H1 (cell line): ENCODE measurements at regions not wholly inside any gene's neighbourhood (a gene's known extent, or its start where the extent isn't known, plus 50 kb on each side); places are given as distances from the start of the nearest gene placed in this dataset.

Source experiments
- CTCF ChIA-PET: fragments of 300-600 bp; sonication (Branson Sonifier 250); formaldehyde crosslinking; loops from one replicate; lab custom pipeline; 2021; ENCODE audit not compliant: partially characterized antibody; lab: Charles Lee
- POLR2A ChIA-PET: fragments of 300-600 bp; sonication (Branson Sonifier 250); formaldehyde crosslinking; loops from one replicate; lab custom pipeline; 2021; ENCODE audit warnings: inconsistent platforms; ENCODE audit not compliant: partially characterized antibody; lab: Charles Lee
- DNase-seq, 2 experiments: peaks; one replicate each; pipeline versions ENCODE4 v3.0.0 to v3.0.0-alpha.2; 2010 to 2022; ENCODE audit warnings: low spot score in 2 of 2, low read depth in 1 of 2, mixed read lengths in 1 of 2
- FAIRE-seq: peaks from 2 replicates; lab custom pipeline; 2011; peaks lifted over from hg19 to GRCh38; lab: Jason Lieb, UNC
- H2AFZ ChIP-seq: 2 replicates; pipeline ENCODE4 v1.8.1; 2012; ENCODE audit warnings: low read length, inconsistent platforms
- H2AK5ac ChIP-seq: 2 replicates; pipeline ENCODE4 v1.6.1; 2013; ENCODE audit warnings: low read depth, low read length
- H2BK120ac ChIP-seq: replicated peaks from 2 replicates; pipeline ENCODE3; 2013; ENCODE audit warnings: low read depth, low read length, inconsistent platforms
- H2BK12ac ChIP-seq: 2 replicates; pipeline ENCODE4 v1.6.1; 2013; ENCODE audit warnings: low read depth, low read length
- H2BK15ac ChIP-seq: 2 replicates; pipeline ENCODE4 v1.6.1; 2013; ENCODE audit warnings: low read length
- H2BK20ac ChIP-seq: 2 replicates; pipeline ENCODE4 v1.6.1; 2013; ENCODE audit warnings: low read length
- H2BK5ac ChIP-seq: 2 replicates; pipeline ENCODE4 v1.6.1; 2013; ENCODE audit warnings: low read depth, low read length
- H3K14ac ChIP-seq: 2 replicates; pipeline ENCODE4 v1.6.1; 2013; ENCODE audit warnings: inconsistent platforms; ENCODE audit not compliant: insufficient read length
- H3K18ac ChIP-seq: 2 replicates; pipeline ENCODE4 v1.6.1; 2013; ENCODE audit warnings: low read length; ENCODE audit errors: extremely low read depth
- H3K23ac ChIP-seq: 2 replicates; pipeline ENCODE4 v1.6.1; 2013; ENCODE audit warnings: inconsistent platforms; ENCODE audit not compliant: insufficient read length
- H3K23me2 ChIP-seq: 2 replicates; pipeline ENCODE4 v1.6.1; 2013; ENCODE audit warnings: low read depth, low read length
- H3K27ac ChIP-seq: 2 replicates; pipeline ENCODE4 v1.6.1; 2011; ENCODE audit warnings: low read depth, low read length, inconsistent platforms
- H3K27me3 ChIP-seq, 4 experiments: replicated peaks in 1 of 4; 1 replicate in 1 of 4; 2 replicates in 3 of 4; pipeline versions ENCODE4 v1.6.1 to v1.8.1; 2011 to 2013; ENCODE audit warnings: low read length in 3 of 4, mild to moderate bottlenecking in 3 of 4, inconsistent platforms in 2 of 4, mixed read lengths in 2 of 4, moderate library complexity in 1 of 4; ENCODE audit not compliant: control insufficient read depth in 3 of 4, insufficient read depth in 3 of 4; ENCODE audit errors: extremely low read depth in 1 of 4
- H3K36me3 ChIP-seq, 4 experiments: 2 replicates each; pipeline versions ENCODE4 v1.6.1 to v1.8.1; 2011 to 2013; ENCODE audit warnings: mild to moderate bottlenecking in 4 of 4, low read length in 3 of 4, moderate library complexity in 2 of 4, control low read depth in 1 of 4, inconsistent platforms in 1 of 4; ENCODE audit not compliant: insufficient read depth in 4 of 4, control insufficient read depth in 2 of 4
- H3K4ac ChIP-seq: replicated peaks from 2 replicates; pipeline ENCODE3; 2013; ENCODE audit warnings: low read length, low read depth, mixed read lengths, inconsistent platforms; ENCODE audit not compliant: insufficient read length
- H3K4me1 ChIP-seq, 4 experiments: replicated peaks in 1 of 4; 1 replicate in 1 of 4; 2 replicates in 3 of 4; pipeline versions ENCODE4 v1.6.1 to v1.8.1; 2011 to 2013; ENCODE audit warnings: low read length in 3 of 4, inconsistent platforms in 2 of 4, mixed read lengths in 1 of 4; ENCODE audit not compliant: insufficient read depth in 4 of 4, control insufficient read depth in 3 of 4
- H3K4me2 ChIP-seq, 2 experiments: 2 replicates each; pipeline versions ENCODE4 v1.6.1 to v1.8.1; 2011 to 2013; ENCODE audit warnings: low read depth in 2 of 2, low read length in 2 of 2, control low read depth in 1 of 2, inconsistent platforms in 1 of 2, mild to moderate bottlenecking in 1 of 2; ENCODE audit not compliant: insufficient read depth in 1 of 2
- H3K4me3 ChIP-seq, 4 experiments: fragments of 200-600, 300-600 bp in 1 of 4; sonication (generic), shearing (Covaris generic), sonication (Bioruptor Twin) in 1 of 4; 2 replicates each; pipeline versions ENCODE4 v1.5.1 to v1.8.1; 2011 to 2016; ENCODE audit warnings: low read length in 4 of 4, low read depth in 3 of 4, control low read depth in 2 of 4, inconsistent platforms in 2 of 4, mild to moderate bottlenecking in 2 of 4, mixed read lengths in 1 of 4, moderate library complexity in 1 of 4; ENCODE audit not compliant: insufficient read depth in 2 of 4; ENCODE audit errors: extremely low read depth in 1 of 4
- H3K56ac ChIP-seq: replicated peaks from 2 replicates; pipeline ENCODE3; 2013; ENCODE audit warnings: low read depth, mild to moderate bottlenecking, mixed read lengths, low read length, inconsistent platforms; ENCODE audit not compliant: insufficient read length
- H3K79me1 ChIP-seq: 2 replicates; pipeline ENCODE4 v1.6.1; 2013; ENCODE audit warnings: low read depth, low read length, control low read depth
- H3K79me2 ChIP-seq, 2 experiments: 2 replicates each; pipeline versions ENCODE4 v1.6.1 to v1.8.1; 2012 to 2013; ENCODE audit warnings: low read length in 2 of 2, mild to moderate bottlenecking in 2 of 2, inconsistent platforms in 1 of 2; ENCODE audit not compliant: insufficient read depth in 2 of 2, control insufficient read depth in 1 of 2
- H3K9ac ChIP-seq, 4 experiments: replicated peaks in 1 of 4; 1 replicate in 1 of 4; 2 replicates in 3 of 4; pipeline versions ENCODE4 v1.6.1 to v1.8.1; 2011 to 2013; ENCODE audit warnings: low read depth in 3 of 4, low read length in 3 of 4, control low read depth in 2 of 4, mild to moderate bottlenecking in 2 of 4, moderate library complexity in 2 of 4, inconsistent platforms in 1 of 4; ENCODE audit errors: extremely low read depth in 1 of 4
- H3K9me3 ChIP-seq, 2 experiments: 2 replicates each; pipeline versions ENCODE4 v1.6.1 to v1.8.1; 2012 to 2013; ENCODE audit warnings: mild to moderate bottlenecking in 2 of 2, moderate library complexity in 2 of 2, control low read depth in 1 of 2, inconsistent platforms in 1 of 2, low read depth in 1 of 2, low read length in 1 of 2, mixed read lengths in 1 of 2; ENCODE audit not compliant: insufficient read depth in 2 of 2
- H4K20me1 ChIP-seq, 2 experiments: replicated peaks in 1 of 2; 2 replicates each; pipeline versions ENCODE3 to v1.8.1; 2011 to 2013; ENCODE audit warnings: inconsistent platforms in 2 of 2, low read length in 2 of 2, mild to moderate bottlenecking in 1 of 2; ENCODE audit not compliant: insufficient read depth in 2 of 2, control insufficient read depth in 1 of 2
- H4K5ac ChIP-seq: 2 replicates; pipeline ENCODE4 v1.6.1; 2013; ENCODE audit warnings: low read length, low read depth, mixed read lengths, inconsistent platforms; ENCODE audit not compliant: insufficient read length
- H4K8ac ChIP-seq: 2 replicates; pipeline ENCODE4 v1.8.0; 2013; ENCODE audit warnings: mild to moderate bottlenecking, moderate library complexity, low read length, inconsistent platforms; ENCODE audit not compliant: insufficient read depth; ENCODE audit errors: extremely low read depth
- H4K91ac ChIP-seq: replicated peaks from 2 replicates; pipeline ENCODE3; 2013; ENCODE audit warnings: low read length, mixed read lengths, inconsistent platforms; ENCODE audit not compliant: insufficient read length
- CHD1 ChIP-seq: IDR thresholded peaks from 2 replicates; pipeline ENCODE4 v1.6.1; 2012; ENCODE audit warnings: low read depth, low read length, improper control_type of control experiment
- CREB1 ChIP-seq: IDR thresholded peaks from 2 replicates; pipeline ENCODE4 v1.6.1; 2012; ENCODE audit warnings: inconsistent platforms
- CTBP2 ChIP-seq: IDR thresholded peaks from 2 replicates; pipeline ENCODE4 v1.7.0; 2011; ENCODE audit warnings: borderline replicate concordance, mild to moderate bottlenecking, moderate library complexity, mixed read lengths, low read length; ENCODE audit not compliant: insufficient read depth, insufficient read length
- EZH2 ChIP-seq: fragments of 200-600 bp; sonication (generic); IDR thresholded peaks from 2 replicates; pipeline ENCODE4 v1.7.1; 2012; ENCODE audit warnings: low read depth, mild to moderate bottlenecking, moderate library complexity, low read length, inconsistent platforms; ENCODE audit not compliant: severe bottlenecking
- FOSL1 ChIP-seq: IDR thresholded peaks from 2 replicates; pipeline ENCODE4 v1.6.1; 2011; ENCODE audit warnings: mild to moderate bottlenecking, low read depth, low read length, moderate library complexity; ENCODE audit not compliant: insufficient read depth
- JUND ChIP-seq: IDR thresholded peaks from 2 replicates; pipeline ENCODE4 v1.6.1; 2011; ENCODE audit warnings: mild to moderate bottlenecking, improper control_type of control experiment, low read length
- KDM1A ChIP-seq: fragments of 200-600, 300-600 bp; sonication (generic); IDR thresholded peaks from 2 replicates; pipeline ENCODE4 v1.7.1; 2016; ENCODE audit warnings: mild to moderate bottlenecking, low read length, borderline replicate concordance
- MAFK ChIP-seq: IDR thresholded peaks from 2 replicates; pipeline ENCODE4 v1.6.1; 2012; ENCODE audit warnings: low read depth, mild to moderate bottlenecking, improper control_type of control experiment, low read length
- POLR2A ChIP-seq, 2 experiments: IDR thresholded peaks; 1 replicate in 1 of 2; 2 replicates in 1 of 2; pipeline ENCODE4 v1.6.1; 2011; ENCODE audit warnings: low read depth in 2 of 2, low read length in 2 of 2, mild to moderate bottlenecking in 2 of 2; ENCODE audit errors: control extremely low read depth in 1 of 2
- RBBP5 ChIP-seq: IDR thresholded peaks from 2 replicates; pipeline ENCODE4 v1.7.1; 2012; ENCODE audit warnings: low read depth, mild to moderate bottlenecking, inconsistent platforms, low read length, moderate library complexity, borderline replicate concordance
- RNF2 ChIP-seq: fragments of 200-900, 300-1000 bp; sonication (generic); IDR thresholded peaks from 2 replicates; pipeline ENCODE4 v1.7.1; 2016; ENCODE audit warnings: borderline replicate concordance, low read depth, mild to moderate bottlenecking, antibody characterized with exemption, low read length; ENCODE audit not compliant: poor library complexity, severe bottlenecking; ENCODE audit errors: missing control alignments
- SP2 ChIP-seq: IDR thresholded peaks from 2 replicates; pipeline ENCODE4 v1.6.1; 2012; ENCODE audit warnings: mild to moderate bottlenecking, low read length, inconsistent platforms
- SRF ChIP-seq: IDR thresholded peaks from 2 replicates; pipeline ENCODE4 v1.6.1; 2011; ENCODE audit warnings: mild to moderate bottlenecking, low read depth, low read length, moderate library complexity
- TCF12 ChIP-seq: IDR thresholded peaks from 2 replicates; pipeline ENCODE4 v1.6.1; 2011; ENCODE audit warnings: low read depth, mild to moderate bottlenecking, low read length
- WGBS, 2 experiments: shearing (Covaris generic) in 1 of 2; methylation state at CpG; one replicate each; pipeline versions ENCODE4 v1.1.6 to v1.1.7; 2013 to 2015; ENCODE audit warnings: low lambda C conversion rate in 2 of 2, mixed read lengths in 2 of 2, inconsistent platforms in 1 of 2, low coverage in 1 of 2, missing lambda C conversion rate in 1 of 2; ENCODE audit not compliant: insufficient replicate concordance in 2 of 2, insufficient coverage in 1 of 2, insufficient read length in 1 of 2; ENCODE audit errors: extremely low coverage in 1 of 2, missing lambda C conversion rate in 1 of 2; 5-methylcytosine and 5-hydroxymethylcytosine counted together

- Histone ChIP-seq H4K5ac (no peak overlapping the region), H4K8ac (no peak overlapping the region), H3K23ac (no peak overlapping the region), H3K14ac (no peak overlapping the region), H3K9me3 (no peaks in the 10 kb centered on the region), H2BK15ac (no peak overlapping the region), H3K27ac (no peak overlapping the region), H4K91ac (no peak overlapping the region), H3K79me1 (peaks cover 2% of the 10 kb centered on the region; the same call in 1 of the 2 replicates), H3K23me2 (no peaks in the 10 kb centered on the region), H2BK120ac (no peak overlapping the region), H2AFZ (no peak overlapping the region), H3K9ac (no peak overlapping the region), H2BK20ac (no peak overlapping the region), H3K36me3 (no peaks in the 10 kb centered on the region; a peak in 1 of 8 replicates), H3K4me1 (peaks cover 0 to 3% (median 0%) of the 10 kb centered on the region in 4 experiments; a peak in 1 of 7 replicates), H3K18ac (no peak overlapping the region), H4K20me1 (no peaks in the 10 kb centered on the region), H2BK5ac (no peak overlapping the region), H3K56ac (no peak overlapping the region), H3K79me2 (peaks cover 0 to 32% of the 10 kb centered on the region in 2 experiments; a peak in 2 of 4 replicates), H2BK12ac (no peak overlapping the region), H3K4ac (no peak overlapping the region), H3K4me2 (no peak overlapping the region), H3K4me3 (no peak overlapping the region), H2AK5ac (no peak overlapping the region), H3K27me3 (no peaks in the 10 kb centered on the region)
- WGBS, 2 experiments, result 79% methylated on average over 2 of the region's 2 CpGs; no CpG with 5 or more reads in 1 of the 2 experiments
- CTCF ChIA-PET, result interaction anchor here (0.6 to 1.6 kb wide), 5 partner anchors 21 to 312 kb away, joined by 3 to 5 read pairs (median 3); no protein-coding TSS in a partner anchor
- TF ChIP-seq JUND (no peak), TCF12 (no peak), SP2 (no peak), SRF (no peak), MAFK (no peak), CHD1 (no peak), CREB1 (no peak), RNF2 (no peak), KDM1A (no peak), FOSL1 (no peak), EZH2 (no peak), CTBP2 (no peak), POLR2A (IDR thresholded peaks at IDR 0.05; ENCODE audit: control extremely low read depth in 1 of 2, low read depth in 2 of 2, low read length in 2 of 2) (no peak), RBBP5 (no peak)
- FAIRE-seq (no peak), DNase-seq (no peak)
- POLR2A ChIA-PET, result interaction anchor here (0.5 to 1.0 kb wide), 3 partner anchors 15 to 208 kb away, joined by 3 to 4 read pairs (median 3); no protein-coding TSS in a partner anchor
Observed at GRCh38 chr6:21900730-21901129, 307.2 kb downstream of the SOX4 start.
